Fibroblast of mammary gland (primary cell): ENCODE measurements at regions not wholly inside any gene's neighbourhood (a gene's known extent, or its start where the extent isn't known, plus 50 kb on each side); places are given as distances from the start of the nearest gene placed in this dataset.

Experiments used
- DNase-seq: peaks from one replicate; pipeline ENCODE4 v3.0.0-alpha.2; 2010; ENCODE audit warnings: low read depth
- H3K4me3 ChIP-seq: 2 replicates; pipeline ENCODE4 v1.5.1; 2011; ENCODE audit warnings: low read depth, mild to moderate bottlenecking, low read length, moderate library complexity; ENCODE audit not compliant: control insufficient read depth
- TF ChIP-seq, protein P1 (sequence below): conservative IDR thresholded peaks from 2 replicates; pipeline ENCODE4 v1.5.1; 2011; ENCODE audit warnings: low read depth, low read length, inconsistent platforms; ENCODE audit not compliant: control insufficient read depth, insufficient read depth

DNA sequence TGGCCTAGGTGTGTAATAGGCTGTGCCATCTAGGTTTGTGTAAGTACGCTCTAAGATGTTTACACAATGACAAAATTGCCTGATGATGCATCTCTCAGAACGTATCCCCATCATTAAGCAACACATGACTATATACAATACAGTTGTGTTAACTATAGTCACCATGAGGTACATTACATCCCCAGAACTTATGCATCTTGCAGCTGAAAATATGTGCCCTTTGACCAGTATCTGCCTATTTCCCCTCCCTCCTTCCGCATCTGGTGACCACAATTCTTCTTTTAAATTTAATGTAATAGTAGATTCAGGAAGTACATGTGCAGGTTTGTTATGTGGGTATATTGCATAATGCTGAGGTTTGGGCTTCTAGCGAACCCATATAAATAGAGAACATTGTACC lies 239.8 kb upstream of the IL1RAPL1 start:
- DNase-seq, result no peak
- TF ChIP-seq, protein P1, sequence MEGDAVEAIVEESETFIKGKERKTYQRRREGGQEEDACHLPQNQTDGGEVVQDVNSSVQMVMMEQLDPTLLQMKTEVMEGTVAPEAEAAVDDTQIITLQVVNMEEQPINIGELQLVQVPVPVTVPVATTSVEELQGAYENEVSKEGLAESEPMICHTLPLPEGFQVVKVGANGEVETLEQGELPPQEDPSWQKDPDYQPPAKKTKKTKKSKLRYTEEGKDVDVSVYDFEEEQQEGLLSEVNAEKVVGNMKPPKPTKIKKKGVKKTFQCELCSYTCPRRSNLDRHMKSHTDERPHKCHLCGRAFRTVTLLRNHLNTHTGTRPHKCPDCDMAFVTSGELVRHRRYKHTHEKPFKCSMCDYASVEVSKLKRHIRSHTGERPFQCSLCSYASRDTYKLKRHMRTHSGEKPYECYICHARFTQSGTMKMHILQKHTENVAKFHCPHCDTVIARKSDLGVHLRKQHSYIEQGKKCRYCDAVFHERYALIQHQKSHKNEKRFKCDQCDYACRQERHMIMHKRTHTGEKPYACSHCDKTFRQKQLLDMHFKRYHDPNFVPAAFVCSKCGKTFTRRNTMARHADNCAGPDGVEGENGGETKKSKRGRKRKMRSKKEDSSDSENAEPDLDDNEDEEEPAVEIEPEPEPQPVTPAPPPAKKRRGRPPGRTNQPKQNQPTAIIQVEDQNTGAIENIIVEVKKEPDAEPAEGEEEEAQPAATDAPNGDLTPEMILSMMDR, result no peak
- H3K4me3 ChIP-seq, result no peak overlapping the region

DNA sequence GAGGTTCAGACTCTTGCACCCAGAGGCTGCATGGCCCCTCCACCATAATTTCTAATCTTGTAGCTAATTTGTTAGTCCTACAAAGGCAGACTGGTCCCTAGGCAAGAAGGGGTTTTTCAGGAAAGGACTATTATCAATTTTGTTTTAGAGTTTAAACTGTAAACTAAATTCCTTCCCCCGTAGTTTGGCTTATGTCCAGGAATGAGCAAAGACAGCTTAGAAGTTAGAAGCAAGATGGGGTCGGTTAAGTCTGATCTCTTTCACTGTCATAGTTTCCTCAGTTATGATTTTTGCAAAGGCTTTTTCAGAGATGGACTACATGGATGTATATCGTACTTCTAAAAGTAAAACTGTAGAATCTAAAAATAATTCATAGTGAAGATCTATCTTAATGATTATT lies 258.1 kb upstream of the IL1RAPL1 start:
- no peak overlapping the region for H3K4me3 ChIP-seq
- no peak for DNase-seq
- TF ChIP-seq, protein P1, result no peak

DNA sequence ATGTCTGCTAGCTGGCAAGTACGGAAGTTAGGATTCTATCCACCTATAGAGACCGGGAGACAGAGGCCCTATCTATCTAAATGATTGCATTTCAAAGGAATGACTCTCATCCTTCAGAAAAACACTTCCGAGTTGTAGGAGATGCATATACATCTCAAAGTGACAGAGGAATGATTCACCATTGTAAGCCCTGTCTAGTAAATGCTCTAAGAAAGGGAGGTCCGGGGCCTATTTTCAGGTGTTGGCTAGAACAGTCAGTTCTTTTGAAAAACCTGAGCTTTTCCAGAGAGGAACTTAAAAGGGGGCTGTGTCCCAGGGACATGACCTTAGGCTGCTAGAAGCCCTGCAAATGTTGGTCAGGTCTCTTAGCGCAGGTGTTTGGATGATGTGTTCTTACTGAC lies 262.9 kb upstream of the IL1RAPL1 start:
- TF ChIP-seq, protein P1, result no peak
- DNase-seq, result no peak

DNA sequence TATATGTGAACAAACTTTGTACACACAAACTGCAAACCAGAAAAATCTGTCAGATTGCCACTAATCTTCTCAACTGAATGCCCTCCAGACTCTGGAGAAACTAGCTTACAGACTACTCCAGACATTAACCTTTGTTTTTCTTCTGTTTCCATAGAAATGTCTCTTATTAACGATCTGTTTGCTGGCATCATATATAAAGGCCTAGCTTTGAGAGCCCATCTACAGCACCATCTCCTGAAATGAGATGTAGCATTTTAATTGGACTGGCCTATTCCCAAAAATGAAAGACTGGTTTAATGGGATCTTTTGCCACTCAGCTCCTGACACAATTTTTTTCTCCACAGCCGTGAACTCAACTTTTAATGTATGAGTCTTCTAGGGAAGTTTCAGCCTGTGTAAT lies 266.0 kb upstream of the IL1RAPL1 start:
- TF ChIP-seq, protein P1, result no peak
- no peak overlapping the region for H3K4me3 ChIP-seq
- DNase-seq, result no peak

More for the DNA sequence above, 262.9 kb upstream of the IL1RAPL1 start:
- no peak overlapping the region for H3K4me3 ChIP-seq

DNA sequence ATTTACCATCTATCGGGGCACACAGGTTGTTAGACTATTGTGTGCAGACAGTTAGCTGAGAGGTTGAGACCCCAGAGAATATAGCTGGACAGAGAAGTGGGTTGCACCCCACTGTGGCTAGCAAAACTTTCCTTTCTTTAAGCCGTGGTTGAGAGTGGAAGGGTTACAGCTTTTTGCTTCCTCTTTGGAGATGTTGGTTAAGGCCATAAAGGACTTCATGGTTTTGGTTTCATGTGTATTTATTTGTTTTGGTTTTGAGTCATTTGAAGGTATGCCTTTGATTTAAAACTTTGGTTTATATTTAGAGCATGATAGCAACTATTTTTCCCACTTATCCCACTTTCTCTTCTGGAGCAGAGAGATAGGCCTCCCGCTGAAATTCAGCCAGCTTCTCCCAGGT lies 274.3 kb upstream of the IL1RAPL1 start:
- TF ChIP-seq, protein P1, result no peak
- no peak for DNase-seq
- no peak overlapping the region for H3K4me3 ChIP-seq

DNA sequence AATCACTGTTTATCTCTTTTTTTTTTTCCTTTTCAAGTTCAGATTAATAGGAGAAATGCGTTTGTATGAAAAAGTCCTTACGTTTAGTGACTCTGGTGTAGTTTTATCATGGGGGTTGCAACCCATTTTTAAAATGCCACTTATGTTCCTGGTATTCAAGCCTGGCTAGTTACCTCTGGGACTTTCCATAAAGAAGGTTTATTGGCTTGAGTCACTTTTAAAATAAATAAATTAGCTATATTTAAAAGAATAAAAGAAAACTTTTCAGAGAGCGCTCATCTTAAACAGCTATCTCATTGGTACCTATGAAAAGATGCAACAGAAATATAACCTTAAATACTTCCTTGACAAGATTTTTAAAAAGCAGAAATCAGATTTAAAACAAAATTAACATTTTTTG lies 275.0 kb upstream of the IL1RAPL1 start:
- H3K4me3 ChIP-seq, result no peak overlapping the region

More for the DNA sequence above, 275.0 kb upstream of the IL1RAPL1 start:
- DNase-seq, result no peak
- TF ChIP-seq, protein P1, result no peak
